ENCODE measurements at regions not wholly inside any gene's neighbourhood (a gene's known extent, or its start where the extent isn't known, plus 50 kb on each side); places are given as distances from the start of the nearest gene placed in this dataset.

GRCh38 chr16:52707676-52708337, 160.9 kb upstream of the TOX3 start:
- H3K9me3 ChIP-seq (ENCODE audit: low read length), result no peaks in the 10 kb centered on the region
- no peaks in the 10 kb centered on the region for H4K20me1 ChIP-seq (ENCODE audit: insufficient read depth, low read length)
- H3K4me2 ChIP-seq (ENCODE audit: low read depth, low read length), result no peak overlapping the region
- ChIA-PET CTCF (ENCODE audit: low intra/inter-chr PET ratio, low total read pairs) (no interaction called here), POLR2A (no interaction called here)
- H2AFZ ChIP-seq (ENCODE audit: low read length), result no peak overlapping the region
- DNase-seq (ENCODE audit: low spot score) (no peak), FAIRE-seq (no peak), ATAC-seq (no peak)
- intact Hi-C loops (cut with micrococcal nuclease; ENCODE audit: unreplicated experiment) (no loop called here), in situ Hi-C loops (cut with HindIII; ENCODE audit: extremely low pct_ligation_motif_present, low pct_unique_long_range_greater_than_20kb) (no loop called here)
- BruUV-seq (replicated peaks), result no TSS peak
- H3K4me1 ChIP-seq (ENCODE audit: insufficient read depth, low read length), result no peaks in the 10 kb centered on the region
- no peak overlapping the region for H3K27ac ChIP-seq (ENCODE audit: extremely low read length, insufficient read depth, low read length)
- no peaks in the 10 kb centered on the region for H3K79me2 ChIP-seq (ENCODE audit: insufficient read depth, low read length)
- 0% methylated on average over 3 of the region's 3 CpGs for WGBS (ENCODE audit: low lambda C conversion rate)
- no peak overlapping the region for H3K4me3 ChIP-seq (replicated peaks in 1 of 3; ENCODE audit: insufficient read depth in 1 of 3, low read depth in 2 of 3, low read length in 3 of 3)
- H3K9ac ChIP-seq (ENCODE audit: insufficient read depth, low read depth, low read length), result no peak overlapping the region
- TF ChIP-seq SMARCC2 (IDR thresholded peaks at IDR 0.05), result no peak
- no peak for TF ChIP-seq ZMAT3 (CRISPR knock-in tag; conservative IDR thresholded peaks at IDR 0.05)
- TF ChIP-seq NCOR1 (IDR thresholded peaks at IDR 0.05; ENCODE audit: borderline replicate concordance, low read length), result no peak
- TF ChIP-seq CREM (IDR thresholded peaks at IDR 0.05), result no peak
- TF ChIP-seq CREM (CRISPR knock-in tag; IDR thresholded peaks at IDR 0.05), result no peak
- no peak for TF ChIP-seq ZNF44 (CRISPR knock-in tag; IDR thresholded peaks at IDR 0.05)
- TF ChIP-seq JUN (CRISPR knock-in tag; IDR thresholded peaks at IDR 0.05), result no peak
- TF ChIP-seq ZNF383 (CRISPR knock-in tag; IDR thresholded peaks at IDR 0.05; ENCODE audit: borderline replicate concordance), result no peak
- no peak for TF ChIP-seq MLLT10 (CRISPR knock-in tag; IDR thresholded peaks at IDR 0.05)
- TF ChIP-seq SOX13 (IDR thresholded peaks at IDR 0.05), result no peak
- TF ChIP-seq SOX13 (CRISPR knock-in tag; conservative IDR thresholded peaks at IDR 0.05 in 1 of 2, IDR thresholded peaks at IDR 0.05 in 1 of 2), result no peak
- TF ChIP-seq ZMYM4 (CRISPR knock-in tag; IDR thresholded peaks at IDR 0.05), result no peak
- no peak for TF ChIP-seq IRF1 (CRISPR knock-in tag; IDR thresholded peaks at IDR 0.05; ENCODE audit: low read depth)
- no peak for TF ChIP-seq ZKSCAN8 (CRISPR knock-in tag; IDR thresholded peaks at IDR 0.05; ENCODE audit: borderline replicate concordance)
- TF ChIP-seq TOPORS (CRISPR knock-in tag; IDR thresholded peaks at IDR 0.05), result no peak
- TF ChIP-seq CBX5 (CRISPR knock-in tag; IDR thresholded peaks at IDR 0.05; ENCODE audit: borderline replicate concordance), result no peak
- no peak for TF ChIP-seq ZNF446 (CRISPR knock-in tag; IDR thresholded peaks at IDR 0.05)
- TF ChIP-seq ARID2 (CRISPR knock-in tag; IDR thresholded peaks at IDR 0.05; ENCODE audit: borderline replicate concordance), result no peak
- TF ChIP-seq ZNF138 (CRISPR knock-in tag; IDR thresholded peaks at IDR 0.05; ENCODE audit: low read depth), result no peak
- no peak for TF ChIP-seq ERF (CRISPR knock-in tag; IDR thresholded peaks at IDR 0.05)
- H3K27me3 ChIP-seq (ENCODE audit: control insufficient read depth in 1 of 2, insufficient read depth in 2 of 2, low read length in 2 of 2), result peaks cover 0 to 12% of the 10 kb centered on the region in 2 experiments; a peak in 1 of 5 replicates
- no peaks in the 10 kb centered on the region for H3K36me3 ChIP-seq (replicated peaks in 1 of 2; ENCODE audit: control insufficient read depth in 1 of 2, insufficient read depth in 2 of 2, low read length in 2 of 2)
